ENCODE measurements at regions not wholly inside any gene's neighbourhood (a gene's known extent, or its start where the extent isn't known, plus 50 kb on each side); places are given as distances from the start of the nearest gene placed in this dataset.

- Histone ChIP-seq H3K27ac (ENCODE audit: poor library complexity, severe bottlenecking) (no peak overlapping the region), H3K4me3 (ENCODE audit: severe bottlenecking) (no peak overlapping the region), H3K27me3 (ENCODE audit: insufficient read depth, poor library complexity, severe bottlenecking) (no peaks in the 10 kb centered on the region), H3K36me3 (ENCODE audit: low read depth) (no peaks in the 10 kb centered on the region), H3K9me3 (ENCODE audit: severe bottlenecking) (no peaks in the 10 kb centered on the region), H3K4me1 (ENCODE audit: insufficient read depth, poor library complexity, severe bottlenecking) (no peaks in the 10 kb centered on the region)
- TF ChIP-seq CTCF (IDR thresholded peaks at IDR 0.05; ENCODE audit: poor library complexity, severe bottlenecking): no peak
- no peak for ATAC-seq (ENCODE audit: low read depth)
- no peak for DNase-seq (ENCODE audit: low spot score)
Observed at GRCh38 chr10:4635388-4635787, 190.6 kb upstream of the AKR1E2 start.

DNA sequence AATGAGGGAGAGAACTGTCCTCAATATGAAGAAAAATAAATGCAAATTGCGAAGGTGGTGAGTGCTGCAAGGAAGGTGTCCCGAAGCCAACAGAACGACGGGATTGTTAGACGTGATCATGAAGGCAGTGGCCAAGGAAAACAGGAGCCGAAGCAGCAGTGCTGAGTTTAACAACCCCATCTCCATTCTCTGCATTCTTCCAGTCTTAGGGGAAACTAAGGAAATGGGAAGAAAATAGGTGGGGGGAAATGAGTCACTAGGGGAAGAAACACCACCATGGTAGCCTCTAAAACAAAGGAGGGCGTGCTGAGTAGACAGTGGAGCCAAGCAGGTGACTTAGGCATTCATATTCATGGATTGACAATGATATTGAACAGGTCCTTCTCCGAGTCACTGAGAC, 192.2 kb upstream of the AKR1E2 start:
- Histone ChIP-seq H3K27me3 (ENCODE audit: insufficient read depth, poor library complexity, severe bottlenecking) (no peaks in the 10 kb centered on the region), H3K27ac (ENCODE audit: poor library complexity, severe bottlenecking) (no peak overlapping the region), H3K4me3 (ENCODE audit: severe bottlenecking) (no peak overlapping the region), H3K4me1 (ENCODE audit: insufficient read depth, poor library complexity, severe bottlenecking) (no peaks in the 10 kb centered on the region), H3K9me3 (ENCODE audit: severe bottlenecking) (no peaks in the 10 kb centered on the region), H3K36me3 (ENCODE audit: low read depth) (no peaks in the 10 kb centered on the region)
- no peak for ATAC-seq (ENCODE audit: low read depth)
- no peak for TF ChIP-seq CTCF (IDR thresholded peaks at IDR 0.05; ENCODE audit: poor library complexity, severe bottlenecking)
- DNase-seq (ENCODE audit: low spot score): no peak

GRCh38 chr10:4633186-4633585, 192.8 kb upstream of the AKR1E2 start:
- Histone ChIP-seq H3K4me3 (ENCODE audit: severe bottlenecking) (no peak overlapping the region), H3K9me3 (ENCODE audit: severe bottlenecking) (no peaks in the 10 kb centered on the region), H3K27ac (ENCODE audit: poor library complexity, severe bottlenecking) (no peak overlapping the region), H3K4me1 (ENCODE audit: insufficient read depth, poor library complexity, severe bottlenecking) (no peaks in the 10 kb centered on the region), H3K36me3 (ENCODE audit: low read depth) (no peaks in the 10 kb centered on the region), H3K27me3 (ENCODE audit: insufficient read depth, poor library complexity, severe bottlenecking) (no peaks in the 10 kb centered on the region)
- no peak for TF ChIP-seq CTCF (IDR thresholded peaks at IDR 0.05; ENCODE audit: poor library complexity, severe bottlenecking)
- DNase-seq (ENCODE audit: low spot score): no peak
- no peak for ATAC-seq (ENCODE audit: low read depth)

DNA sequence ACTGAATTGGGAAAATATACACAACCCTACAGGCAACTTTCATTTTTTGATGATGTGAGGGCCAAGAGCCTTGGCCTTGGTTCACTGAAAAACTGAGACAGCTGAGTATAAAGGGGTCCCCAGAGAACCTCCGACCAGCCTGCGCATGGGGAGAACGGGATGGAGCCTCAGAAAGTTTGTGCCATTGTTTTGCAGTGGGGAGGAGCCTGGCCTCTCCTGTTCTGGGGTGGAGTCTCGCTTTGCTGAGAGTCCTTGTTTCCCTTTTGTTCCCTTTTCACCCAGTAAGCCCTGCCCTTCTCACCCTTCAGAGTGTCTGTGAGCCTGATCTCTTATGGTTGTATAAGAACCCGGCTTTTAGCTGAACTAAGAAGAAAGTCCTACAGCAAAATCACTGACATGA, 193.2 kb upstream of the AKR1E2 start:
- DNase-seq (ENCODE audit: low spot score) (no peak), ATAC-seq (ENCODE audit: low read depth) (no peak)
- Histone ChIP-seq H3K4me1 (ENCODE audit: insufficient read depth, poor library complexity, severe bottlenecking) (no peaks in the 10 kb centered on the region), H3K27me3 (ENCODE audit: insufficient read depth, poor library complexity, severe bottlenecking) (no peaks in the 10 kb centered on the region), H3K27ac (ENCODE audit: poor library complexity, severe bottlenecking) (no peak overlapping the region), H3K36me3 (ENCODE audit: low read depth) (no peaks in the 10 kb centered on the region), H3K9me3 (ENCODE audit: severe bottlenecking) (no peaks in the 10 kb centered on the region), H3K4me3 (ENCODE audit: severe bottlenecking) (no peak overlapping the region)
- no peak for TF ChIP-seq CTCF (IDR thresholded peaks at IDR 0.05; ENCODE audit: poor library complexity, severe bottlenecking)

GRCh38 chr10:4626919-4627318, 199.1 kb upstream of the AKR1E2 start:
- Histone ChIP-seq H3K27ac (ENCODE audit: poor library complexity, severe bottlenecking) (no peak overlapping the region), H3K4me3 (ENCODE audit: severe bottlenecking) (no peak overlapping the region), H3K9me3 (ENCODE audit: severe bottlenecking) (no peaks in the 10 kb centered on the region), H3K4me1 (ENCODE audit: insufficient read depth, poor library complexity, severe bottlenecking) (no peaks in the 10 kb centered on the region), H3K27me3 (ENCODE audit: insufficient read depth, poor library complexity, severe bottlenecking) (no peaks in the 10 kb centered on the region), H3K36me3 (ENCODE audit: low read depth) (no peaks in the 10 kb centered on the region)
- no peak for ATAC-seq (ENCODE audit: low read depth)
- no peak for TF ChIP-seq CTCF (IDR thresholded peaks at IDR 0.05; ENCODE audit: poor library complexity, severe bottlenecking)
- DNase-seq (ENCODE audit: low spot score): no peak

Data from RWPE2 (cell line).